ENCODE measurements at regions not wholly inside any gene's neighbourhood (a gene's known extent, or its start where the extent isn't known, plus 50 kb on each side); places are given as distances from the start of the nearest gene placed in this dataset.

DNA sequence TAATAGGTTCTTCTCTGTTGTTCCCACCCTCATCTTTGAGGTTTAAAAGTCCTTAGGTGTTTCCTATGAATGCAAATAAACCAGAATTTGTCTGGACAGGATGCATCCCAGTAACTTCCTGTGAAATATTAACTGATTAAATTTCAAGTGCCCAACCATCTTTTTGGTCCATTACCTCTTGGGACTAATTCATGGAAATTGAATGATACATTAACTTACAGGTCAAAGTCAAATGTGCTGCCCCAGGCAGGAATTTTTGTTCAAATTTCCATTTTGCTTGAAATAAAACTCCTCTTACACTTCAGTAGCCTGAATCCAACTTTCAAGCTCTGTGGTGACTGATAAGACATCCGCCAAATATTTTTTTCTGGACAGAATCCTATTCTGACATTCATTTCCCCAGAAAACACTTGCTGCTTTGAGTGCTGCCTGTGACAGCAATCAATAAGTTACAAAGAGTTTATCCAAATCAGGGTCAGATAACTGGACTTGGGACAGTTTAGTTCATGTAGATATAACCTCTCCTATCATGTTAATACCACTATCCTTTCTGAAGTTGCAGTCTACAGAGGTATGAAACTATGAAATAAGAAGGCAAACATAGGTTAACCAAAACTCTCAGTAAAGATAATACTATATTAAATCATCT, 383.5 kb downstream of the POM121L12 start:
- no peaks in the 10 kb centered on the region for H3K4me1 ChIP-seq (ENCODE audit: control insufficient read depth in 5 of 5, insufficient read depth in 5 of 5, low read length in 5 of 5)
- 85 to 86% methylated on average over 1 of the region's 1 CpG for WGBS, 2 donors
- no peak overlapping the region for H3K4me3 ChIP-seq
- H3K36me3 ChIP-seq (ENCODE audit: control insufficient read depth in 4 of 4, insufficient read depth in 4 of 4, low read length in 4 of 4): no peaks in the 10 kb centered on the region
- no peaks in the 10 kb centered on the region for H3K9me3 ChIP-seq (ENCODE audit: control insufficient read depth in 4 of 4, insufficient read depth in 3 of 4, low read length in 3 of 4)
- TF ChIP-seq, protein P1, sequence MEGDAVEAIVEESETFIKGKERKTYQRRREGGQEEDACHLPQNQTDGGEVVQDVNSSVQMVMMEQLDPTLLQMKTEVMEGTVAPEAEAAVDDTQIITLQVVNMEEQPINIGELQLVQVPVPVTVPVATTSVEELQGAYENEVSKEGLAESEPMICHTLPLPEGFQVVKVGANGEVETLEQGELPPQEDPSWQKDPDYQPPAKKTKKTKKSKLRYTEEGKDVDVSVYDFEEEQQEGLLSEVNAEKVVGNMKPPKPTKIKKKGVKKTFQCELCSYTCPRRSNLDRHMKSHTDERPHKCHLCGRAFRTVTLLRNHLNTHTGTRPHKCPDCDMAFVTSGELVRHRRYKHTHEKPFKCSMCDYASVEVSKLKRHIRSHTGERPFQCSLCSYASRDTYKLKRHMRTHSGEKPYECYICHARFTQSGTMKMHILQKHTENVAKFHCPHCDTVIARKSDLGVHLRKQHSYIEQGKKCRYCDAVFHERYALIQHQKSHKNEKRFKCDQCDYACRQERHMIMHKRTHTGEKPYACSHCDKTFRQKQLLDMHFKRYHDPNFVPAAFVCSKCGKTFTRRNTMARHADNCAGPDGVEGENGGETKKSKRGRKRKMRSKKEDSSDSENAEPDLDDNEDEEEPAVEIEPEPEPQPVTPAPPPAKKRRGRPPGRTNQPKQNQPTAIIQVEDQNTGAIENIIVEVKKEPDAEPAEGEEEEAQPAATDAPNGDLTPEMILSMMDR (IDR thresholded peaks at IDR 0.05; ENCODE audit: control extremely low read depth, extremely low read depth): no peak
- no peaks in the 10 kb centered on the region for H3K27me3 ChIP-seq (ENCODE audit: control insufficient read depth in 3 of 3, insufficient read depth in 3 of 3, low read length in 2 of 3)
- H3K9ac ChIP-seq (ENCODE audit: insufficient read depth in 1 of 2, low read length in 2 of 2): no peak overlapping the region
- ATAC-seq (ENCODE audit: insufficient read depth, low FRiP score): no peak
- no peak overlapping the region for H3K27ac ChIP-seq (ENCODE audit: low read depth in 1 of 2, low read length in 1 of 2)
- no peak for DNase-seq

DNA sequence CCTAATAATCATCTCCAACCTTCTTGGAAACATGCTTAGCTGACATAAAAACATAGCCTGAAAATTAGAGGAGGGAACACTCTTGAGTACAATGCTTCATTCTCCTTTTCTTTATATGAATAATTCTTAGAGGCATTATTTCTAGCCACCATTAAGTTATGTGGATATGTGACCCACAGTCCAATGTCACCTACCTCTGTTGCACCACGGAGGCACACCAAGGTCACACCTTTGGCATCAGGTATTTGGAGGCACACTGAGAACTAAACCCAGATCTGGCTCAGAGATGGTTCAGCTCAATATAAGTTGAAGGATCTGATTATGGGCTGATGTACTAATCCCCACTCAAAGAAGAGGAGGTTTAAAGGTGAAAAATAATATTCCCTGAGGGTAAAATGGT, 385.1 kb downstream of the POM121L12 start:
- Histone ChIP-seq H3K27me3 (ENCODE audit: control insufficient read depth in 3 of 3, insufficient read depth in 3 of 3, low read length in 2 of 3) (no peaks in the 10 kb centered on the region), H3K4me3 (no peak overlapping the region), H3K4me1 (ENCODE audit: control insufficient read depth in 5 of 5, insufficient read depth in 5 of 5, low read length in 5 of 5) (no peaks in the 10 kb centered on the region), H3K9ac (ENCODE audit: insufficient read depth in 1 of 2, low read length in 2 of 2) (no peak overlapping the region), H3K27ac (ENCODE audit: low read depth in 1 of 2, low read length in 1 of 2) (no peak overlapping the region), H3K9me3 (ENCODE audit: control insufficient read depth in 4 of 4, insufficient read depth in 3 of 4, low read length in 3 of 4) (no peaks in the 10 kb centered on the region), H3K36me3 (ENCODE audit: control insufficient read depth in 4 of 4, insufficient read depth in 4 of 4, low read length in 4 of 4) (no peaks in the 10 kb centered on the region)
- ATAC-seq (ENCODE audit: insufficient read depth, low FRiP score): no peak
- DNase-seq: no peak
- TF ChIP-seq, protein P1 (IDR thresholded peaks at IDR 0.05; ENCODE audit: control extremely low read depth, extremely low read depth): no peak
- WGBS, 2 donors: 64 to 75% methylated on average over 1 of the region's 1 CpG

DNA sequence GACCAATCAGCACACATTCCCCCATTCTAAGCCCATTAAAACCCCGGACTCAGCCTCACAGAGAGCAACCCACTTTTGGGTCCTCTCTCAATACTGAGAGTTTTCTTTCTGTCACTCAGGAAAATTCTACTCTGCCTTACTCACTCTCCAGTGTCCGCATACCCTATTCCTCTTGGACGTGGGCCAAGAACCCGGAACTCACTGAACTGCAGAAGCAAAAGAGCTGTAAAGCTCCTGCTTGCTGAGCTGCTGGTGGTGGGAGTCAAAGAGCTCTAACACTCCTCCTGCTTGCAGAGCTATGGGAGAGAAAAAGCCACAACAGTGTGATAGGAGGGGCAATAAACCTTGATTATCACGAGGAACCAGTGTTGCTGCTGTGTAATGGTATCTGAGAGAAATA, 386.9 kb downstream of the POM121L12 start:
- H3K9ac ChIP-seq (ENCODE audit: insufficient read depth in 1 of 2, low read length in 2 of 2): no peak overlapping the region
- H3K27ac ChIP-seq (ENCODE audit: low read depth in 1 of 2, low read length in 1 of 2): no peak overlapping the region
- ATAC-seq (ENCODE audit: insufficient read depth, low FRiP score) (no peak), DNase-seq (peak in 2 of 3 donors; percentile 3 to 8)
- no peak overlapping the region for H3K4me3 ChIP-seq
- H3K9me3 ChIP-seq (ENCODE audit: control insufficient read depth in 4 of 4, insufficient read depth in 3 of 4, low read length in 3 of 4): no peaks in the 10 kb centered on the region
- H3K27me3 ChIP-seq (ENCODE audit: control insufficient read depth in 3 of 3, insufficient read depth in 3 of 3, low read length in 2 of 3): no peaks in the 10 kb centered on the region
- H3K36me3 ChIP-seq (ENCODE audit: control insufficient read depth in 4 of 4, insufficient read depth in 4 of 4, low read length in 4 of 4): no peaks in the 10 kb centered on the region
- WGBS, 2 donors: 62 to 65% methylated on average over 5 of the region's 5 CpGs
- TF ChIP-seq, protein P1 (IDR thresholded peaks at IDR 0.05; ENCODE audit: control extremely low read depth, extremely low read depth): no peak
- H3K4me1 ChIP-seq (ENCODE audit: control insufficient read depth in 5 of 5, insufficient read depth in 5 of 5, low read length in 5 of 5): no peaks in the 10 kb centered on the region

Measured in lung (tissue), 11 donors.